GM18520 (cell line): ENCODE measurements at regions not wholly inside any gene's neighbourhood (a gene's known extent, or its start where the extent isn't known, plus 50 kb on each side); places are given as distances from the start of the nearest gene placed in this dataset.

Experiments
- ATAC-seq: cut with Tn5 transposase; IDR thresholded peaks from one replicate; pipeline ENCODE4 v1.9.1; 2021; ENCODE audit not compliant: unreplicated experiment

GRCh38 chr20:40414843-40415615 is 274.0 kb downstream of the MAFB start:
- ATAC-seq: no peak

- no peak for ATAC-seq
These were observed 279.0 kb downstream of the MAFB start for GRCh38 chr20:40410028-40410427.

GRCh38 chr20:40397467-40397866 is 291.6 kb downstream of the MAFB start:
- ATAC-seq: no peak

GRCh38 chr20:40393197-40394079 is 295.6 kb downstream of the MAFB start:
- ATAC-seq: no peak

GRCh38 chr20:40390654-40391053 is 298.4 kb downstream of the MAFB start:
- ATAC-seq: no peak

- ATAC-seq: no peak
These were observed 318.2 kb downstream of the MAFB start for GRCh38 chr20:40370800-40371199.

- no peak for ATAC-seq
These were observed 320.2 kb downstream of the MAFB start for GRCh38 chr20:40368876-40369275.

- ATAC-seq: no peak
These were observed 327.1 kb downstream of the MAFB start for GRCh38 chr20:40361916-40362315.

- ATAC-seq: no peak
These were observed 329.7 kb downstream of the MAFB start for GRCh38 chr20:40359131-40359912.

GRCh38 chr20:40354880-40355279 is 334.2 kb downstream of the MAFB start:
- no peak for ATAC-seq

- ATAC-seq: no peak
These were observed 345.6 kb downstream of the MAFB start for GRCh38 chr20:40343390-40343789.

- no peak for ATAC-seq
These were observed 347.5 kb downstream of the MAFB start for GRCh38 chr20:40341561-40341960.

GRCh38 chr20:40339661-40340449 is 349.2 kb downstream of the MAFB start:
- ATAC-seq: no peak

- no peak for ATAC-seq
These were observed 352.5 kb downstream of the MAFB start for GRCh38 chr20:40336533-40336932.

- no peak for ATAC-seq
These were observed 353.1 kb downstream of the MAFB start for GRCh38 chr20:40335901-40336351.

- ATAC-seq: no peak
These were observed 353.6 kb downstream of the MAFB start for GRCh38 chr20:40335437-40335836.

GRCh38 chr20:40333591-40333990 is 355.4 kb downstream of the MAFB start:
- no peak for ATAC-seq

GRCh38 chr20:40331807-40332560 is 357.1 kb downstream of the MAFB start:
- no peak for ATAC-seq

- no peak for ATAC-seq
These were observed 357.8 kb downstream of the MAFB start for GRCh38 chr20:40331249-40331648.

GRCh38 chr20:40329321-40329720 is 359.7 kb downstream of the MAFB start:
- no peak for ATAC-seq
